ENCODE measurements at regions not wholly inside any gene's neighbourhood (a gene's known extent, or its start where the extent isn't known, plus 50 kb on each side); places are given as distances from the start of the nearest gene placed in this dataset.

GRCh38 chr1:67952071-67952470 is 98.4 kb downstream of the DIRAS3 start:
- intact Hi-C loops (cut with micrococcal nuclease): no loop called here
- no peak for TF ChIP-seq CTCF (IDR thresholded peaks at IDR 0.05; ENCODE audit: unreplicated experiment)
- Mint-ChIP-seq H3K4me1 (ENCODE audit: insufficient read depth, unreplicated experiment) (no peaks in the 10 kb centered on the region), H3K27ac (ENCODE audit: low read depth, unreplicated experiment) (no peak overlapping the region), H3K27me3 (ENCODE audit: insufficient read depth, unreplicated experiment) (no peaks in the 10 kb centered on the region), H3K9me3 (ENCODE audit: unreplicated experiment) (no peaks in the 10 kb centered on the region), H3K4me3 (ENCODE audit: unreplicated experiment) (no peak overlapping the region), H3K36me3 (ENCODE audit: insufficient read depth, unreplicated experiment) (no peaks in the 10 kb centered on the region)
- POLR2A ChIA-PET: no interaction called here
- BruUV-seq (replicated peaks): no TSS peak
- CTCF ChIA-PET: interaction anchor here (0.6 to 1.5 kb wide), 4 partner anchors 17 to 127 kb away, joined by 3 to 7 read pairs (median 4); no protein-coding TSS in a partner anchor
- DNase-seq (ENCODE audit: unreplicated experiment): no peak

GRCh38 chr1:67951014-67951413 is 99.4 kb downstream of the DIRAS3 start:
- POLR2A ChIA-PET: no interaction called here

GRCh38 chr1:67948151-67949080 is 102.0 kb downstream of the DIRAS3 start:
- DNase-seq (ENCODE audit: unreplicated experiment): no peak
- Mint-ChIP-seq H3K27me3 (ENCODE audit: insufficient read depth, unreplicated experiment) (no peaks in the 10 kb centered on the region), H3K36me3 (ENCODE audit: insufficient read depth, unreplicated experiment) (no peaks in the 10 kb centered on the region), H3K4me3 (ENCODE audit: unreplicated experiment) (no peak overlapping the region), H3K9me3 (ENCODE audit: unreplicated experiment) (no peaks in the 10 kb centered on the region), H3K4me1 (ENCODE audit: insufficient read depth, unreplicated experiment) (no peaks in the 10 kb centered on the region), H3K27ac (ENCODE audit: low read depth, unreplicated experiment) (no peak overlapping the region)
- CTCF ChIA-PET: no interaction called here
- intact Hi-C loops (cut with micrococcal nuclease): no loop called here
- TF ChIP-seq CTCF (IDR thresholded peaks at IDR 0.05; ENCODE audit: unreplicated experiment): no peak
- POLR2A ChIA-PET: no interaction called here
- BruUV-seq (replicated peaks): no TSS peak

More at GRCh38 chr1:67951014-67951413, 99.4 kb downstream of the DIRAS3 start:
- no peak for DNase-seq (ENCODE audit: unreplicated experiment)
- Mint-ChIP-seq H3K27ac (ENCODE audit: low read depth, unreplicated experiment) (no peak overlapping the region), H3K4me3 (ENCODE audit: unreplicated experiment) (no peak overlapping the region), H3K9me3 (ENCODE audit: unreplicated experiment) (no peaks in the 10 kb centered on the region), H3K4me1 (ENCODE audit: insufficient read depth, unreplicated experiment) (no peaks in the 10 kb centered on the region), H3K27me3 (ENCODE audit: insufficient read depth, unreplicated experiment) (no peaks in the 10 kb centered on the region), H3K36me3 (ENCODE audit: insufficient read depth, unreplicated experiment) (no peaks in the 10 kb centered on the region)
- CTCF ChIA-PET: interaction anchor here (0.6 kb wide), 1 partner anchor 51 kb away, joined by 3 read pairs; no protein-coding TSS in a partner anchor
- BruUV-seq (replicated peaks): no TSS peak
- no peak for TF ChIP-seq CTCF (IDR thresholded peaks at IDR 0.05; ENCODE audit: unreplicated experiment)
- intact Hi-C loops (cut with micrococcal nuclease): no loop called here

- H3K4me3 Mint-ChIP-seq (ENCODE audit: unreplicated experiment): no peak overlapping the region
- H3K9me3 Mint-ChIP-seq (ENCODE audit: unreplicated experiment): no peaks in the 10 kb centered on the region
- CTCF ChIA-PET: interaction anchor here (0.6 kb wide), 1 partner anchor 1225 kb away, joined by 3 read pairs; no protein-coding TSS in a partner anchor
- no TSS peak for BruUV-seq (replicated peaks)
- no peak for DNase-seq (ENCODE audit: unreplicated experiment)
- H3K27ac Mint-ChIP-seq (ENCODE audit: low read depth, unreplicated experiment): no peak overlapping the region
- TF ChIP-seq CTCF (IDR thresholded peaks at IDR 0.05; ENCODE audit: unreplicated experiment): no peak
- no peaks in the 10 kb centered on the region for H3K36me3 Mint-ChIP-seq (ENCODE audit: insufficient read depth, unreplicated experiment)
- H3K27me3 Mint-ChIP-seq (ENCODE audit: insufficient read depth, unreplicated experiment): no peaks in the 10 kb centered on the region
- POLR2A ChIA-PET: interaction anchor here (0.7 kb wide), 1 partner anchor 77 kb away, joined by 4 read pairs; no protein-coding TSS in a partner anchor
- intact Hi-C loops (cut with micrococcal nuclease): no loop called here
- H3K4me1 Mint-ChIP-seq (ENCODE audit: insufficient read depth, unreplicated experiment): no peaks in the 10 kb centered on the region
Observed at GRCh38 chr1:67947114-67947513, 103.3 kb downstream of the DIRAS3 start.

Measured in MCF 10A (cell line).